NCI-H2227 (cell line): ENCODE measurements at regions not wholly inside any gene's neighbourhood (a gene's known extent, or its start where the extent isn't known, plus 50 kb on each side); places are given as distances from the start of the nearest gene placed in this dataset.

Source experiments
- DNase-seq: peaks from one replicate; lab custom pipeline; 2025; ENCODE audit not compliant: unreplicated experiment; lab: John Stamatoyannopoulos, UW

GRCh38 chr9:88691091-88691490 is 156.1 kb downstream of the NXNL2 start:
- DNase-seq: no peak

- no peak for DNase-seq
These were observed 156.8 kb downstream of the NXNL2 start for GRCh38 chr9:88691811-88692210.

- DNase-seq: no peak
These were observed 157.8 kb downstream of the NXNL2 start for GRCh38 chr9:88692827-88693226.

- DNase-seq: no peak
These were observed 159.6 kb downstream of the NXNL2 start for GRCh38 chr9:88694625-88695024.

- DNase-seq: no peak
These were observed 161.5 kb downstream of the NXNL2 start for GRCh38 chr9:88696501-88696900.

- no peak for DNase-seq
These were observed 162.9 kb downstream of the NXNL2 start for GRCh38 chr9:88697764-88698432.

GRCh38 chr9:88702985-88703384 is 168.0 kb downstream of the NXNL2 start:
- no peak for DNase-seq

- no peak for DNase-seq
These were observed 171.5 kb downstream of the NXNL2 start for GRCh38 chr9:88706193-88707113.

GRCh38 chr9:88710449-88710848 is 175.5 kb downstream of the NXNL2 start:
- DNase-seq: no peak

- DNase-seq: no peak
These were observed 176.7 kb downstream of the NXNL2 start for GRCh38 chr9:88711719-88712118.

- DNase-seq: no peak
These were observed 177.5 kb downstream of the NXNL2 start for GRCh38 chr9:88712484-88712883.

GRCh38 chr9:88713010-88713409 is 178.0 kb downstream of the NXNL2 start:
- no peak for DNase-seq

- DNase-seq: no peak
These were observed 181.8 kb downstream of the NXNL2 start for GRCh38 chr9:88716596-88717290.

- DNase-seq: no peak
These were observed 186.0 kb downstream of the NXNL2 start for GRCh38 chr9:88721025-88721424.

- DNase-seq: no peak
These were observed 186.7 kb downstream of the NXNL2 start for GRCh38 chr9:88721495-88722279.

- no peak for DNase-seq
These were observed 187.8 kb downstream of the NXNL2 start for GRCh38 chr9:88722753-88723152.

- no peak for DNase-seq
These were observed 188.8 kb downstream of the NXNL2 start for GRCh38 chr9:88723751-88724150.

- no peak for DNase-seq
These were observed 189.4 kb downstream of the NXNL2 start for GRCh38 chr9:88724331-88724730.

- no peak for DNase-seq
These were observed 190.5 kb downstream of the NXNL2 start for GRCh38 chr9:88725300-88726019.

- DNase-seq: no peak
These were observed 191.8 kb downstream of the NXNL2 start for GRCh38 chr9:88726803-88727202.
